ENCODE measurements at regions not wholly inside any gene's neighbourhood (a gene's known extent, or its start where the extent isn't known, plus 50 kb on each side); places are given as distances from the start of the nearest gene placed in this dataset.
"Not testable (repeated sequence)": the region's sequence is repeated elsewhere in the genome, so short reads cannot be mapped to it uniquely, and the experiment has no call there.

GRCh38 chrX:143319526-143319925 is 197.7 kb downstream of the SPANXN3 start:
- H3K27ac ChIP-seq, result no peak overlapping the region
- H3K4me3 ChIP-seq, result no peak overlapping the region
- no peak for ATAC-seq
- no peaks in the 10 kb centered on the region for H3K9me3 ChIP-seq
- 60 to 84% methylated on average over 3 of the region's 6 CpGs for WGBS, 2 donors (ENCODE audit: low coverage in 1 of 2)
- H3K27me3 ChIP-seq, result no peaks in the 10 kb centered on the region
- no peaks in the 10 kb centered on the region for H3K36me3 ChIP-seq
- H3K4me1 ChIP-seq, result no peaks in the 10 kb centered on the region
- no peak for TF ChIP-seq POLR2AphosphoS5 (IDR thresholded peaks at IDR 0.05)
- TF ChIP-seq CTCF (IDR thresholded peaks at IDR 0.05), result no peak
- TF ChIP-seq POLR2A (IDR thresholded peaks at IDR 0.05), result no peak

- H3K27ac ChIP-seq, H3K4me1 ChIP-seq, H3K9me3 ChIP-seq, ATAC-seq, H3K27me3 ChIP-seq, H3K4me3 ChIP-seq, H3K36me3 ChIP-seq: not testable (repeated sequence)
- WGBS, 2 donors (ENCODE audit: low coverage in 1 of 2), result no CpG with 5 or more reads among the region's 2 CpGs
These were observed 198.4 kb downstream of the SPANXN3 start for GRCh38 chrX:143318857-143319256.

- no peaks in the 10 kb centered on the region for H3K27me3 ChIP-seq
- H3K4me3 ChIP-seq, result no peak overlapping the region
- H3K36me3 ChIP-seq, result no peaks in the 10 kb centered on the region
- H3K4me1 ChIP-seq, result no peaks in the 10 kb centered on the region
- no peak for TF ChIP-seq CTCF (IDR thresholded peaks at IDR 0.05)
- H3K9me3 ChIP-seq, result no peaks in the 10 kb centered on the region
- ATAC-seq, result no peak
- 70 to 73% methylated on average over 3 to 8 of the region's 9 CpGs for WGBS, 2 donors (ENCODE audit: low coverage in 1 of 2)
- no peak overlapping the region for H3K27ac ChIP-seq
These were observed 210.0 kb downstream of the SPANXN3 start for GRCh38 chrX:143306991-143307937.

GRCh38 chrX:143304518-143304917 is 212.8 kb downstream of the SPANXN3 start:
- H3K36me3 ChIP-seq, result no peaks in the 10 kb centered on the region
- ATAC-seq, result no peak
- no peak overlapping the region for H3K27ac ChIP-seq
- no peak overlapping the region for H3K4me3 ChIP-seq
- H3K27me3 ChIP-seq, result no peaks in the 10 kb centered on the region
- no peaks in the 10 kb centered on the region for H3K4me1 ChIP-seq
- 37 to 79% methylated on average over 2 of the region's 2 CpGs for WGBS, 2 donors (ENCODE audit: low coverage in 1 of 2)
- no peaks in the 10 kb centered on the region for H3K9me3 ChIP-seq
- TF ChIP-seq POLR2AphosphoS5 (IDR thresholded peaks at IDR 0.05), result no peak
- TF ChIP-seq EP300 (IDR thresholded peaks at IDR 0.05), result no peak
- no peak for TF ChIP-seq CTCF (IDR thresholded peaks at IDR 0.05)
- no peak for TF ChIP-seq POLR2A (IDR thresholded peaks at IDR 0.05)

GRCh38 chrX:143304025-143304424 is 213.2 kb downstream of the SPANXN3 start:
- no peak for TF ChIP-seq CTCF (IDR thresholded peaks at IDR 0.05)
- Histone ChIP-seq H3K27me3 (no peaks in the 10 kb centered on the region), H3K9me3 (no peaks in the 10 kb centered on the region), H3K27ac (no peak overlapping the region), H3K36me3 (no peaks in the 10 kb centered on the region), H3K4me1 (no peaks in the 10 kb centered on the region), H3K4me3 (no peak overlapping the region)
- 70 to 79% methylated on average over 2 of the region's 2 CpGs for WGBS, 2 donors (ENCODE audit: low coverage in 1 of 2)
- ATAC-seq, result no peak
